ENCODE measurements at regions not wholly inside any gene's neighbourhood (a gene's known extent, or its start where the extent isn't known, plus 50 kb on each side); places are given as distances from the start of the nearest gene placed in this dataset.

- H3F3A ChIP-seq (ENCODE audit: insufficient read depth, low read depth) = no peaks in the 10 kb centered on the region
- POLR2A ChIA-PET (ENCODE audit: unreplicated experiment) = no interaction called here
- no peak overlapping the region for H3K27ac ChIP-seq
- no peak for TF ChIP-seq EZH2 (IDR thresholded peaks at IDR 0.05; ENCODE audit: low read depth)
- no peak for TF ChIP-seq CTCF (conservative IDR thresholded peaks at IDR 0.05)
- no peaks in the 10 kb centered on the region for H3K79me2 ChIP-seq (ENCODE audit: low read depth)
- H3K9me3 ChIP-seq (ENCODE audit: insufficient read depth, low read depth) = no peaks in the 10 kb centered on the region
- no TSS peak for BruUV-seq (replicated peaks)
- no peaks in the 10 kb centered on the region for H3K4me1 ChIP-seq (replicated peaks; ENCODE audit: insufficient read depth)
- H4K20me1 ChIP-seq (ENCODE audit: insufficient read depth) = no peaks in the 10 kb centered on the region
- no peaks in the 10 kb centered on the region for H3K36me3 ChIP-seq (ENCODE audit: low read depth)
- DNase-seq = no peak
- CTCF ChIA-PET = no interaction called here
- H3K4me2 ChIP-seq = no peak overlapping the region
- H2AFZ ChIP-seq = no peak overlapping the region
- intact Hi-C loops (cut with micrococcal nuclease; ENCODE audit: unreplicated experiment) = no loop called here
- no peaks in the 10 kb centered on the region for H3K9me2 ChIP-seq (ENCODE audit: insufficient read depth)
- no peaks in the 10 kb centered on the region for H3K27me3 ChIP-seq (ENCODE audit: insufficient read depth, low read depth)
- no peak overlapping the region for H3K4me3 ChIP-seq
Measured at GRCh38 chr2:6723865-6724604, 141.7 kb downstream of the CMPK2 start.

GRCh38 chr2:6724605-6725140 lies 141.0 kb downstream of the CMPK2 start:
- POLR2A ChIA-PET (ENCODE audit: unreplicated experiment) = no interaction called here
- TF ChIP-seq CTCF (conservative IDR thresholded peaks at IDR 0.05) = no peak
- H3K4me2 ChIP-seq = no peak overlapping the region
- H4K20me1 ChIP-seq (ENCODE audit: insufficient read depth) = no peaks in the 10 kb centered on the region
- no peaks in the 10 kb centered on the region for H3K36me3 ChIP-seq (ENCODE audit: low read depth)
- no peaks in the 10 kb centered on the region for H3K27me3 ChIP-seq (ENCODE audit: insufficient read depth, low read depth)
- intact Hi-C loops (cut with micrococcal nuclease; ENCODE audit: unreplicated experiment) = no loop called here
- no peak overlapping the region for H3K4me3 ChIP-seq
- no peak overlapping the region for H2AFZ ChIP-seq
- BruUV-seq (replicated peaks) = no TSS peak
- H3K9me3 ChIP-seq (ENCODE audit: insufficient read depth, low read depth) = no peaks in the 10 kb centered on the region
- H3K9me2 ChIP-seq (ENCODE audit: insufficient read depth) = no peaks in the 10 kb centered on the region
- no peaks in the 10 kb centered on the region for H3F3A ChIP-seq (ENCODE audit: insufficient read depth, low read depth)
- no peaks in the 10 kb centered on the region for H3K4me1 ChIP-seq (replicated peaks; ENCODE audit: insufficient read depth)
- no peak for DNase-seq
- no peak overlapping the region for H3K27ac ChIP-seq
- CTCF ChIA-PET = no interaction called here
- H3K79me2 ChIP-seq (ENCODE audit: low read depth) = no peaks in the 10 kb centered on the region

GRCh38 chr2:6728156-6728555 lies 137.6 kb downstream of the CMPK2 start:
- no peak for TF ChIP-seq EZH2 (IDR thresholded peaks at IDR 0.05; ENCODE audit: low read depth)
- no peak for TF ChIP-seq CTCF (conservative IDR thresholded peaks at IDR 0.05)
- Histone ChIP-seq H3K27me3 (ENCODE audit: insufficient read depth, low read depth) (no peaks in the 10 kb centered on the region), H3K4me3 (no peak overlapping the region), H4K20me1 (ENCODE audit: insufficient read depth) (no peaks in the 10 kb centered on the region), H3F3A (ENCODE audit: insufficient read depth, low read depth) (no peaks in the 10 kb centered on the region), H3K9me2 (ENCODE audit: insufficient read depth) (no peaks in the 10 kb centered on the region), H3K4me1 (replicated peaks; ENCODE audit: insufficient read depth) (no peaks in the 10 kb centered on the region), H3K4me2 (no peak overlapping the region), H3K79me2 (ENCODE audit: low read depth) (no peaks in the 10 kb centered on the region), H2AFZ (no peak overlapping the region), H3K36me3 (ENCODE audit: low read depth) (no peaks in the 10 kb centered on the region), H3K9me3 (ENCODE audit: insufficient read depth, low read depth) (no peaks in the 10 kb centered on the region), H3K27ac (no peak overlapping the region)
- intact Hi-C loops (cut with micrococcal nuclease; ENCODE audit: unreplicated experiment) = no loop called here
- DNase-seq = no peak
- ChIA-PET CTCF (no interaction called here), POLR2A (ENCODE audit: unreplicated experiment) (no interaction called here)
- no TSS peak for BruUV-seq (replicated peaks)

Measured in PC-9 (cell line).